H1 (cell line): ENCODE measurements at regions not wholly inside any gene's neighbourhood (a gene's known extent, or its start where the extent isn't known, plus 50 kb on each side); places are given as distances from the start of the nearest gene placed in this dataset.
A peak's percentile ranks its signal among the peaks of the same experiment; 100 is the strongest.

Source experiments
- CREB1 ChIP-seq: IDR thresholded peaks from 2 replicates; pipeline ENCODE4 v1.6.1; 2012; ENCODE audit warnings: inconsistent platforms
- RXRA ChIP-seq: IDR thresholded peaks from 2 replicates; pipeline ENCODE4 v1.6.1; 2011; ENCODE audit warnings: low read depth, mild to moderate bottlenecking, low read length, moderate library complexity; ENCODE audit not compliant: insufficient read depth
- TF ChIP-seq, protein P1 (sequence below), 3 experiments: IDR thresholded peaks; 1 replicate in 2 of 3; 2 replicates in 1 of 3; pipeline versions ENCODE4 v1.5.1 to v1.6.1; 2011; ENCODE audit warnings: low read length in 3 of 3, mild to moderate bottlenecking in 3 of 3, inconsistent platforms in 2 of 3, low read depth in 1 of 3, moderate library complexity in 1 of 3; ENCODE audit not compliant: insufficient read depth in 1 of 3; ENCODE audit errors: control extremely low read depth in 1 of 3
- TF ChIP-seq, protein P2 (sequence below): IDR thresholded peaks from 2 replicates; pipeline ENCODE4 v1.6.1; 2012; ENCODE audit warnings: low read length, inconsistent platforms

DNA sequence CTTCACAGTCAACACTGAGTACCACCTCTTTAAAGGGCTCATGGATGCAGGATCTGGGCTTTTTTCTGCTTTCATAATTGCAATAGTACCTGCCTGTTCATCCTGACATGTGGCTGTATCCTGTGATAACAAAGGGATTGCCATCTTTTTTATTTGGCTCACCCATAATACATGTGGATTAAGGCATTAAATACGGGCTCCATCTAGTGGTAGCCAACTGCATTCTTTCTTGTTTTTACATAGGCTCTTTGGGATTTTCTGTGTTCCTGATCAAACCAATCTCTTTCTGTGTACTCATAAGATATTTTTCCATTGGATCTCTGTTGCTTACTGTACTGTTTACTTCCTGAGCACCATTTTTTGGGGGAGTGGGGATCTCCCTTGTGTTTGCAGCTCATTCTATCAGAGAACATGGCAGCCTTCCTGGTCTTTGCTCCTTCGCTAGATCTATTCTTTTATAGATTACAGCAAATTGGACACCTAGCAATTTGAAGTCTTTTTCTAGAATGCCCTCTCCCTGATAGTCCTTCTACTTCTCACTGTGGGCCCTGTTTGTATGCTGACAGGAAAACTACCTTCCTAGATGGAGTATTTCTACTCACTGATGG, 723.4 kb upstream of the MDGA2 start (continued):
- TF ChIP-seq, protein P1, sequence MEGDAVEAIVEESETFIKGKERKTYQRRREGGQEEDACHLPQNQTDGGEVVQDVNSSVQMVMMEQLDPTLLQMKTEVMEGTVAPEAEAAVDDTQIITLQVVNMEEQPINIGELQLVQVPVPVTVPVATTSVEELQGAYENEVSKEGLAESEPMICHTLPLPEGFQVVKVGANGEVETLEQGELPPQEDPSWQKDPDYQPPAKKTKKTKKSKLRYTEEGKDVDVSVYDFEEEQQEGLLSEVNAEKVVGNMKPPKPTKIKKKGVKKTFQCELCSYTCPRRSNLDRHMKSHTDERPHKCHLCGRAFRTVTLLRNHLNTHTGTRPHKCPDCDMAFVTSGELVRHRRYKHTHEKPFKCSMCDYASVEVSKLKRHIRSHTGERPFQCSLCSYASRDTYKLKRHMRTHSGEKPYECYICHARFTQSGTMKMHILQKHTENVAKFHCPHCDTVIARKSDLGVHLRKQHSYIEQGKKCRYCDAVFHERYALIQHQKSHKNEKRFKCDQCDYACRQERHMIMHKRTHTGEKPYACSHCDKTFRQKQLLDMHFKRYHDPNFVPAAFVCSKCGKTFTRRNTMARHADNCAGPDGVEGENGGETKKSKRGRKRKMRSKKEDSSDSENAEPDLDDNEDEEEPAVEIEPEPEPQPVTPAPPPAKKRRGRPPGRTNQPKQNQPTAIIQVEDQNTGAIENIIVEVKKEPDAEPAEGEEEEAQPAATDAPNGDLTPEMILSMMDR (IDR thresholded peaks at IDR 0.05; ENCODE audit: control extremely low read depth in 1 of 3, insufficient read depth in 1 of 3, low read depth in 1 of 3, low read length in 3 of 3) = peak in 2 of 3 experiments; percentile 52 to 85; a peak in 2 of 4 replicates
- TF ChIP-seq RXRA (no peak), CREB1 (no peak)
- TF ChIP-seq, protein P2, sequence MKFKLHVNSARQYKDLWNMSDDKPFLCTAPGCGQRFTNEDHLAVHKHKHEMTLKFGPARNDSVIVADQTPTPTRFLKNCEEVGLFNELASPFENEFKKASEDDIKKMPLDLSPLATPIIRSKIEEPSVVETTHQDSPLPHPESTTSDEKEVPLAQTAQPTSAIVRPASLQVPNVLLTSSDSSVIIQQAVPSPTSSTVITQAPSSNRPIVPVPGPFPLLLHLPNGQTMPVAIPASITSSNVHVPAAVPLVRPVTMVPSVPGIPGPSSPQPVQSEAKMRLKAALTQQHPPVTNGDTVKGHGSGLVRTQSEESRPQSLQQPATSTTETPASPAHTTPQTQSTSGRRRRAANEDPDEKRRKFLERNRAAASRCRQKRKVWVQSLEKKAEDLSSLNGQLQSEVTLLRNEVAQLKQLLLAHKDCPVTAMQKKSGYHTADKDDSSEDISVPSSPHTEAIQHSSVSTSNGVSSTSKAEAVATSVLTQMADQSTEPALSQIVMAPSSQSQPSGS = no peak
